HepG2 (cell line): ENCODE measurements at regions not wholly inside any gene's neighbourhood (a gene's known extent, or its start where the extent isn't known, plus 50 kb on each side); places are given as distances from the start of the nearest gene placed in this dataset.

ENCODE experiments used
- ATAC-seq: fragments of 200-7000 bp; cut with Tn5 transposase; 3 replicates; pipeline ENCODE4 v1.9.1; 2020; ENCODE audit warnings: mild to moderate bottlenecking, moderate library complexity
- BruUV-seq: library from RNA; stranded (reverse); fragments of 400-500 nt; replicated peaks from 2 replicates; lab custom pipeline; 2021; lab: Mats Ljungman, UMichigan
- CTCF ChIA-PET: fragments of 300-600 bp; formaldehyde crosslinking; extraction: SDS; loops from one replicate; lab custom pipeline; 2021; ENCODE audit warnings: low total read pairs, inconsistent platforms, low intra/inter-chr PET ratio; lab: Yijun Ruan, JAX
- POLR2A ChIA-PET: fragments of 350-600 bp; sonication (Branson Sonifier 250); formaldehyde crosslinking; loops from one replicate; lab custom pipeline; 2020; ENCODE audit warnings: antibody characterized with exemption, inconsistent platforms; lab: Yijun Ruan, JAX
- DNase-seq: peaks from one replicate; pipeline ENCODE4 v3.0.0-alpha.2; 2015; ENCODE audit warnings: low spot score
- FAIRE-seq: peaks from 3 replicates; lab custom pipeline; 2011; peaks lifted over from hg19 to GRCh38; lab: Jason Lieb, UNC
- H2AFZ ChIP-seq: one replicate; pipeline ENCODE4 v1.6.1; 2011; ENCODE audit warnings: low read length, inconsistent platforms
- H3K27ac ChIP-seq: fragments of 300-600 bp; 3 replicates; pipeline ENCODE4 v1.8.0; 2011; ENCODE audit warnings: mixed run types, mild to moderate bottlenecking, mixed read lengths, low read length, inconsistent platforms; ENCODE audit not compliant: insufficient read depth; ENCODE audit errors: extremely low read length
- H3K27me3 ChIP-seq, 2 experiments: fragments of 200-600 bp in 1 of 2; 2 replicates in 1 of 2; 3 replicates in 1 of 2; pipeline versions ENCODE4 v1.6.0 to v1.8.0; 2011; ENCODE audit warnings: low read length in 2 of 2, mild to moderate bottlenecking in 2 of 2, moderate library complexity in 2 of 2, inconsistent platforms in 1 of 2; ENCODE audit not compliant: insufficient read depth in 2 of 2, control insufficient read depth in 1 of 2
- H3K36me3 ChIP-seq, 2 experiments: fragments of 200-600 bp in 1 of 2; replicated peaks in 1 of 2; 2 replicates in 1 of 2; 3 replicates in 1 of 2; pipeline versions ENCODE4 v1.5.1 to v1.8.0; 2011; ENCODE audit warnings: low read length in 2 of 2, inconsistent platforms in 1 of 2; ENCODE audit not compliant: insufficient read depth in 2 of 2, control insufficient read depth in 1 of 2
- H3K4me1 ChIP-seq: 2 replicates; pipeline ENCODE4 v1.5.1; 2012; ENCODE audit warnings: low read length, inconsistent platforms; ENCODE audit not compliant: insufficient read depth
- H3K4me2 ChIP-seq: 2 replicates; pipeline ENCODE4 v1.6.0; 2011; ENCODE audit warnings: low read depth, low read length, inconsistent platforms
- H3K4me3 ChIP-seq, 3 experiments: fragments of 200-600 bp in 1 of 3; sonication (generic), shearing (Covaris generic) in 1 of 3; replicated peaks in 1 of 3; 2 replicates each; pipeline ENCODE4 v1.5.1; 2011 to 2016; ENCODE audit warnings: low read length in 3 of 3, inconsistent platforms in 2 of 3, low read depth in 2 of 3, mild to moderate bottlenecking in 2 of 3, control low read depth in 1 of 3, mixed read lengths in 1 of 3; ENCODE audit not compliant: insufficient read depth in 1 of 3
- H3K79me2 ChIP-seq: one replicate; pipeline ENCODE4 v1.6.1; 2011; ENCODE audit warnings: low read length, inconsistent platforms; ENCODE audit not compliant: insufficient read depth
- H3K9ac ChIP-seq: 2 replicates; pipeline ENCODE4 v1.6.0; 2011; ENCODE audit warnings: mild to moderate bottlenecking, low read depth, low read length, inconsistent platforms; ENCODE audit not compliant: insufficient read depth
- H3K9me3 ChIP-seq: 2 replicates; pipeline ENCODE4 v1.5.1; 2012; ENCODE audit warnings: mild to moderate bottlenecking, low read length
- H4K20me1 ChIP-seq: 2 replicates; pipeline ENCODE4 v1.6.0; 2011; ENCODE audit warnings: inconsistent platforms, mild to moderate bottlenecking, low read length, moderate library complexity; ENCODE audit not compliant: insufficient read depth
- CBX1 ChIP-seq: IDR thresholded peaks from one replicate; pipeline ENCODE4 v1.6.1; 2016; ENCODE audit warnings: antibody characterized with exemption, low read depth
- FUBP1 ChIP-seq: sonication (generic); formaldehyde crosslinking; IDR thresholded peaks from 2 replicates; pipeline ENCODE4 v1.5.1; 2020; ENCODE audit warnings: missing genetic modification reagents, mild to moderate bottlenecking, borderline replicate concordance
- HOXA7 ChIP-seq: sonication (generic); formaldehyde crosslinking; IDR thresholded peaks from 2 replicates; pipeline ENCODE4 v1.8.1; 2022; ENCODE audit warnings: mild to moderate bottlenecking, missing genetic modification reagents, moderate library complexity
- IRX3 ChIP-seq: sonication (generic); formaldehyde crosslinking; IDR thresholded peaks from 2 replicates; pipeline ENCODE4 v1.8.1; 2023; ENCODE audit warnings: mild to moderate bottlenecking, low read depth, missing genetic modification reagents, borderline replicate concordance
- KIAA2018 ChIP-seq: sonication (generic); formaldehyde crosslinking; IDR thresholded peaks from 2 replicates; pipeline ENCODE4 v1.5.0; 2020; ENCODE audit warnings: mild to moderate bottlenecking, missing genetic modification reagents, borderline replicate concordance
- NFE2L2 ChIP-seq: fragments of 150-350 bp; IDR thresholded peaks from 2 replicates; pipeline ENCODE4 v1.6.1; 2014; ENCODE audit warnings: low read length
- REXO4 ChIP-seq: sonication (generic); formaldehyde crosslinking; IDR thresholded peaks from 2 replicates; pipeline ENCODE4 v1.8.0; 2022; ENCODE audit warnings: missing genetic modification reagents, mild to moderate bottlenecking, borderline replicate concordance
- SAFB2 ChIP-seq: sonication (generic); formaldehyde crosslinking; IDR thresholded peaks from 2 replicates; pipeline ENCODE4 v1.5.1; 2020; ENCODE audit warnings: missing genetic modification reagents, low read depth, mild to moderate bottlenecking, borderline replicate concordance
- SRY ChIP-seq: sonication (generic); formaldehyde crosslinking; IDR thresholded peaks from 2 replicates; pipeline ENCODE4 v1.8.0; 2022; ENCODE audit warnings: mild to moderate bottlenecking, missing genetic modification reagents
- YEATS4 ChIP-seq: sonication (generic); formaldehyde crosslinking; IDR thresholded peaks from 2 replicates; pipeline ENCODE4 v1.4.0; 2020; ENCODE audit warnings: missing genetic modification reagents, borderline replicate concordance
- ZNF335 ChIP-seq: sonication (generic); formaldehyde crosslinking; IDR thresholded peaks from 2 replicates; pipeline ENCODE4 v1.4.0; 2020; ENCODE audit warnings: missing genetic modification reagents
- ZNF841 ChIP-seq: sonication (generic); formaldehyde crosslinking; IDR thresholded peaks from 2 replicates; pipeline ENCODE4 v1.8.1; 2023; ENCODE audit warnings: missing genetic modification reagents, borderline replicate concordance
- WGBS: methylation state at CpG from one replicate; pipeline ENCODE4 v1.1.6; 2017; ENCODE audit warnings: low lambda C conversion rate; 5-methylcytosine and 5-hydroxymethylcytosine counted together
- in situ Hi-C: cut with HindIII; loops from 2 replicates; pipeline ENCODE4 v1.10.0; 2017; ENCODE audit warnings: low pct_unique_long_range_greater_than_20kb; ENCODE audit not compliant: extremely low pct_ligation_motif_present
- intact Hi-C: fragments of 100-400 bp; cut with micrococcal nuclease; formaldehyde crosslinking; loops from one replicate; pipeline ENCODE4 v1.10.0; 2022; ENCODE audit not compliant: unreplicated experiment
- TF ChIP-seq, protein P1 (sequence below): IDR thresholded peaks from 2 replicates; pipeline ENCODE4 v1.6.1; 2016

- Histone ChIP-seq H3K4me3 (no peak overlapping the region), H3K36me3 (no peaks in the 10 kb centered on the region), H3K79me2 (no peaks in the 10 kb centered on the region), H3K9ac (no peak overlapping the region), H3K9me3 (no peaks in the 10 kb centered on the region), H3K27me3 (no peaks in the 10 kb centered on the region), H3K27ac (no peak overlapping the region), H4K20me1 (no peaks in the 10 kb centered on the region), H3K4me1 (no peaks in the 10 kb centered on the region), H2AFZ (no peak overlapping the region), H3K4me2 (no peak overlapping the region)
- DNase-seq (no peak), ATAC-seq (no peak), FAIRE-seq (no peak)
- WGBS = 8% methylated on average over 6 of the region's 6 CpGs
- CTCF ChIA-PET = no interaction called here
- POLR2A ChIA-PET = no interaction called here
- in situ Hi-C loops (no loop called here), intact Hi-C loops (no loop called here)
- no TSS peak for BruUV-seq
- TF ChIP-seq ZNF841 (CRISPR knock-in tag) (no peak), CBX1 (no peak), REXO4 (CRISPR knock-in tag) (no peak), FUBP1 (CRISPR knock-in tag) (no peak), SRY (CRISPR knock-in tag) (no peak), KIAA2018 (CRISPR knock-in tag) (no peak), SAFB2 (CRISPR knock-in tag) (no peak), IRX3 (CRISPR knock-in tag) (no peak), ZNF335 (CRISPR knock-in tag) (no peak), YEATS4 (CRISPR knock-in tag) (no peak), HOXA7 (CRISPR knock-in tag) (no peak), NFE2L2 (no peak)
- TF ChIP-seq, protein P1, sequence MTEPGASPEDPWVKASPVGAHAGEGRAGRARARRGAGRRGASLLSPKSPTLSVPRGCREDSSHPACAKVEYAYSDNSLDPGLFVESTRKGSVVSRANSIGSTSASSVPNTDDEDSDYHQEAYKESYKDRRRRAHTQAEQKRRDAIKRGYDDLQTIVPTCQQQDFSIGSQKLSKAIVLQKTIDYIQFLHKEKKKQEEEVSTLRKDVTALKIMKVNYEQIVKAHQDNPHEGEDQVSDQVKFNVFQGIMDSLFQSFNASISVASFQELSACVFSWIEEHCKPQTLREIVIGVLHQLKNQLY = no peak
These were observed 109.6 kb upstream of the RBMS3 start for GRCh38 chr3:29171043-29171990.
